DMS153 (cell line): ENCODE measurements at regions not wholly inside any gene's neighbourhood (a gene's known extent, or its start where the extent isn't known, plus 50 kb on each side); places are given as distances from the start of the nearest gene placed in this dataset.

Experiments
- DNase-seq: peaks from one replicate; lab custom pipeline; 2025; lab: John Stamatoyannopoulos, UW

DNA sequence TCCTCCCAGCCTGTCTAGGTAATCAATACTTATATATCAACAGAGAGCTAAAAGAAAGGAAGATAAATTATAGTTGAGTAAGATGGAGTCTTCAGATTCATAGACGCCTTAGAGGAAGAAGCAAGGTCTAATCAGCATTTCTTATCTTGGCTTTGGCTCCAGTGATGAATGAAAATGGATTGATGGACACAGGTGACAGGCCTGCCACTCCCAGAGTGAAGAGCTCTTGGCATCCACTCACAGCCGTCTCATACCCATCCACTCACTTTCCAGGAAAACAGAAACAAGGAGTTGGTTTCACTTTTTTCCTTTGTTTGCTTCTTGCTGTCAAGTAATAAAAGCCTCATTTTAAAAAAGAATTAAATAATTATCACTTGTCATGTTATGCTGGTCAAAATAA lies 168.2 kb downstream of the MFSD1 start:
- no peak for DNase-seq

DNA sequence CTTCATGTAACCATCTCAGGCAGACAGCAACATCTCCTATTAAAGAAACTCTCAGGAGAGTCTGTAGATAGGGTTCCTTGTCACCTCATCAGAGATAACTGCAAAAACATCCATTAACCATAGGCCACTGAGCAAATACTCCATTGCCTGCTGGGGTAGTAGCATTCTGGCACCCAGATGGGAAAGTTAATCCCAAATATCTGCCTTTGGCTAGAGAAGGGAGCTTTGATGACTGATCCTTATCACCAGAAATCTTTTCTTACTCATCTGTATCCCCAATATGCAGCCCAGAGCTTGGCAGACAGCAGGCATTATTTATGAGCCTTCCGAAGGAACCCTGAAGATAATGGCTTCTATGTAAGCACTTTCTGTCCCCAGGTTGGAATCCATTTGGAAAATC lies 173.1 kb downstream of the MFSD1 start:
- no peak for DNase-seq

GRCh38 chr3:158976966-158977365 lies 175.1 kb downstream of the MFSD1 start:
- DNase-seq, result no peak

- DNase-seq, result no peak
Measured at GRCh38 chr3:158977497-158977896, 175.6 kb downstream of the MFSD1 start.

DNA sequence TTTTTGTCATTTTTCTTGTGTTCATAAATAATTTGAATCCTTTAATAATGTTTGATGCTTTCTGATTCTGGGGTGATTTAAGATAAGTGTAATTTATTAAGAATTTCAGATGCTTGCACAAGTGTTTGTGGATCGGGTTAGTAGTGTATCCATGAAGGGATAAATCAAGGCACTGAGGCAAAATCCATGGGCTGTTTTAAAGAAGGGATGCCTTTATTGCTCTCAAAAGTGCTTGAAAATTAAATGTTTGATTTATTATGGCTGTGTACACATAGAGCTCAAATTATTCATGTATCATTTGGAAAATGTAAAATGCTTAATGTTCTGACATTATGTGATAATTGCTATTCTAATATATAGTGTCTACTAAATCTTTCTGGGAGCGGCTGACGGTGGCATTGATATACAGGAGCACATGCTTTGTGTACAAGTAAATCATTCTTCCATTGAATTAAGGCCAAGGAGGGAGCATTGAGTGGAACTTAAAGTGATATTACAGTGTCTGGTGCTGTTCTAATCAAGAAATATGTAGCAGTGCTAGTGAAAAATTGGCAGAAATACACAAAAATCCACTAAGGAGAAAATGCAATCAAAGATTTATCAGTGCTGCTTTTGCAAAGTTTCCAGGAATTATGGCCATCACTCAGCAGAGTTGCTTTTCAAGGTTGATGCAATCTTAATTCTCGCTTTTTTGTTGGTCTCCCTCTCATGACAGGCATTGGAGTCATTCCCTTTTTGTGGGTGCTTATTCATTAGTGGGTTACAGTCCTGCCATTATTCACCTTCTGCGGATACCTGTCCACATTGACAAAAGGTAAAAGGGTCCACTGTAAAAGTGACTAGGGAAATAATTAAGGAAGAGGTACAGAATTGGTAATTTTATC lies 181.6 kb downstream of the MFSD1 start:
- no peak for DNase-seq

DNA sequence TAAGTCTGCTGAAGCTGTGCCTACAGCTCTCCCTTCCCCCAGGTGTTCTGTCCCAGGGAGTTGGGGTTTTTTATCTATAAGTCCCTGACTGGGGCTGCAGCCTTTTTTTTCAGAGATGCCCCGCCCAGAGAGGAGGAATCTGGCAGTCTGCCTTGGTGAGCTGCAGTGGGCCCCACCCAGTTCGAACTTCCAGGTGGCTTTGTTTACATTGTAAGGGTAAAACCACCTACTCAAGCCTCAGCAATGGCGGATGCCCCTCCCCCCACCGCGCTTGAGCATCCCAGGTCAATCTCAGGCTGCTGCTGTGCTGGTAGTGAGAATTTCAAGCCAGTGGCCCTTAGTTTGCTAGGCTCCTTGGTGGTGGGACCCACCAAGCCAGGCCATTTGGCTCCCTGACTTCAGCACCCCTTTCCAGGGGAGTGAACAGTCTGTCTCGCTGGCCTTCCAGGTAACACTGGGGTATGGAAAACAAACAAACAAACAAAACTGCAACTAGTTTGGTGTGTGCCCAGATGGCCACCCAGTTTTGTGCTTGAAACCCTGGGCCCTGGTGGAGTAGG lies 189.4 kb downstream of the MFSD1 start:
- DNase-seq, result peak; percentile 86

- no peak for DNase-seq
Measured at GRCh38 chr3:158992463-158992862, 190.6 kb downstream of the MFSD1 start.

GRCh38 chr3:158994386-158994785 lies 192.5 kb downstream of the MFSD1 start:
- DNase-seq, result no peak

GRCh38 chr3:159001711-159002110 lies 199.9 kb downstream of the MFSD1 start:
- no peak for DNase-seq

GRCh38 chr3:159005137-159005536 lies 203.3 kb downstream of the MFSD1 start:
- DNase-seq, result no peak

DNA sequence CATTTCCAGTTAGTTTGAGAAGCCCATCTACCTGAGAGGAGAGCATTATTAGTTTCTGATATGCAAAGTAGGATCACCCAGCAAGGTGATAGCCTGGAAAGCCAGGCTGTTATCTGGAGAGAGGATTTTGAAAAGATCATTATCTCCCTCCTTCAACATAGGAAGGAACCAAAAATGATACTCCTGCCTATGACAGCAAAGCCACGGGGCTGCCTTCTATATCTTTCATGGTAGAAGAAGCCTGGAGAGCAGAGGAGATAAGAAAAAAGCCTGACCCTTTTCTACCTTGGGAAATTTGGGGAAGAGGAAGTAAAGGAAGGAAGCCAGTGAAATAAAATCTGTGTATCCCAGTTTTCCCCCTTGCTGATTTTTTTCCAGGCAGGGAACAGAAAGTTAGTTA lies 205.5 kb downstream of the MFSD1 start:
- no peak for DNase-seq

GRCh38 chr3:159008401-159008800 lies 206.5 kb downstream of the MFSD1 start:
- no peak for DNase-seq

DNA sequence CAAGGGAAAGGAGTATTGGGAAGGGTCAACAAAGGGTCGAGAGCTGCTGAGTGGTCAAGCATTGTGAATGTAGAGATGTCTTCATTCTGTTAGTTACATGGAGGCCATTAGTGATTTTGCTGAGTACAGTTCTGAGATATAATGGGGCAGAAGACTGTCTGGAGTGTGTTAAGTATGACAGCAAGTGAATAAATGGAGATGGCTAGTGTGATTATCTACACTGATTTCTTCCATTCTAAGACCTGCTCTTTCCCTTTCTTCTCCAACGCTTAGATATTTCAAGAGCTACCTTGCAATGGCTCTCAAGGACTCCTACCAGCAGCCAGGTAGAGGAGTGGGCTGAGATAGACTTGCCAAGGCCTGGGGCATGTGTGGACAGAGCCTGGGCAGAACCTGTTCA lies 216.5 kb downstream of the MFSD1 start:
- no peak for DNase-seq

DNA sequence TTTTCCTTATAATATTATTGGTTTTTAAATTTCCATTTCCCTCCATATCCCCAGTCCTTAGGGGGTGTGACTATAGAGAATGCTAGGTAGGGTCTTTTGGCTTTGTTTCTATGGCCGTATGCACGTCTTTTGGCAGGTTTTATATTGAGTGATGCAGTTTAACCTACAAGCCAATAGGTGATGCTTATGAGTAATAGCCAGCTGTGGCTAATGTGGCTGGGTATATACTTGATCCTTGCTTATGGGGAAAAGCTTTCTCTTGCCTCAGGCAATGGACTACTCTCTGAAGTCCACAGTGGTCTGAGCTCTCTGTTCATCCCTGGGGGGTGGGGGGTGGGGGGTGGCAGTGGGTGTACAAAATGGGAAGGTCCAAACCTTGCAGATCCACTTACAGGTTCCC lies 223.9 kb downstream of the MFSD1 start:
- no peak for DNase-seq

DNA sequence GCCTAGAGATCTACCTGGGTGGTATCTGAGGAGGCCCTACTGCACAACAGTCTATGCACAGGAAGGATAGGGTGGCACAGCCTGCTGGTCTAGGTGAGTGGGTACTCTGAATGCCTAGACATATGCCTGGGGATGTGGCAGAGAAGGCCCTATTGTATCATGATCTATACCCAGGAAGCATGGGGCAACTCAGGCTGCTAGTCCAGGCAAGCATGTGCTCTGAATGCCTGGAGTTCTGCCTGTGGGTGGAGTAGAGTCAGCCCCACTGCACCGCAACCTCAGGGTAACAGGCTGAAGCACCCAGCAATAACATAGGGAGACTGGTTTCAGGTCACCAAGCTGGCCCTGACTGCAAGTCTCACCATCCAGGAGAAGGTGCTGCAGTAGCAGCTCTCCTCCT lies 224.7 kb downstream of the MFSD1 start:
- no peak for DNase-seq

- no peak for DNase-seq
Measured at GRCh38 chr3:159028706-159029105, 226.9 kb downstream of the MFSD1 start.

- no peak for DNase-seq
Measured at GRCh38 chr3:159029306-159030026, 227.6 kb downstream of the MFSD1 start.

DNA sequence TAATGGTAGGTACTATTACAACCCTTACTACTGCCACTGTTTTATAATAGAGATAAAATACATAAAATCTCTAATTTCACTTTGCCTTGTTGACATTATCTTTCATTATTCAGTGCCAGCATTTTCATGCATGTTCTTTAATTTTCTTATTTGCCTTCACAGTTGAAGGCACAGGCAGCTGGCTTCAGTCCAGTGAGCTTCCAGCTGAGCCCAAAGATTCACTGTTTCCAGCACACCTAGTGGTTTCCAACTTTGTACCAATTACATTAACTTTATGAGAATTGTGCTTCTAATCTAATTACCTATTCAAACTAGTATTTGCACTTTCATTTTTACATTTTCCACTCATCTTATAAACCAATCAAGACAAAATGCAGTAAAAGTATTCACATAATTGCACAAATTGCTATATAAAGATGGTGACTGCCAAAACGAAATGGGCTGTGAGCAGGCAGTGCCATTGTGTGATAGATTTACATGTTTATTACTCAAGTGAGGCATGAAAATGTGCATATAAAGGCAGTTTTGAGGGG lies 228.3 kb downstream of the MFSD1 start:
- DNase-seq, result no peak

- no peak for DNase-seq
Measured at GRCh38 chr3:159030886-159031679, 229.2 kb downstream of the MFSD1 start.

DNA sequence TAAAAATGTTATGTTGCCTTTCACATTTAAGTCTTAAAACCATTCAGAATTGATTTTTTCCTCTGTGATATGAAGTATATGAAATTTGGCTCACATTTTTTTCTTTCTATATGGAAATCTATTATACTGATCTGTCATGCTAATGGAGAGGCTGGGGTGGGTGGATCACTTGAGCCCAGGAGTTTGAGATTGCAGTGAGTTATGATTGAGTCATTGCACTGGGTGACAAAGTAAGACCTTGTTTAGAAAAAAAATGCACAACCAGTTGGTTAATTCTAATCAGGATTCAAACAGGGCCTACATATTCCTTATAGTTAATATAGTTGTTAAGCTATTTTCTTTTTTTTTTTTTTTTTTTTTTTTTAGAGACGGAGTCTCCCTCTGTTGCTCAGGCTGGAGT lies 230.5 kb downstream of the MFSD1 start:
- DNase-seq, result no peak

GRCh38 chr3:159038405-159038804 lies 236.6 kb downstream of the MFSD1 start:
- no peak for DNase-seq

DNA sequence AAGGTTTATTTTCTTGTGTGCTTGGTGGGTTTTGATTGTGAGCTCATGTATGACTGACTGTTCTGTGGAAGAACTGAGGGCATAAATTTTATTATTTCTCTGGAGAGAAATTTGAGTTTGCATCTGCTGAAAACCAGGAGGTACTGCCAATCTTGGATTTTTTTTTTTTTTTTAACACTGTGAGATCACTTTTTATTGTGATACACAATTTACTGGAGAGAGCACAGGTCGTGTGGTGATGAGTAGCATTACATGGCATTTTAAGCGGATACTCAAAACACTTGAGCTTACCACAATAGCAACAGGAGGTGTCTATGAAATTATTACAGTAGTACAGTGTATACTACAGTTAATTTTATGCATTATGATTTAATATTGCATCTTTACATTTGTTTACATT lies 237.4 kb downstream of the MFSD1 start:
- no peak for DNase-seq
